HG03097 (cell line): ENCODE measurements at regions not wholly inside any gene's neighbourhood (a gene's known extent, or its start where the extent isn't known, plus 50 kb on each side); places are given as distances from the start of the nearest gene placed in this dataset.

Source experiments
- ATAC-seq: cut with Tn5 transposase; IDR thresholded peaks from one replicate; pipeline ENCODE4 v1.9.1; 2021; ENCODE audit not compliant: unreplicated experiment, low FRiP score

GRCh38 chr17:69716556-69716955 is 302.1 kb downstream of the MAP2K6 start:
- no peak for ATAC-seq

GRCh38 chr17:69717214-69717613 is 302.7 kb downstream of the MAP2K6 start:
- no peak for ATAC-seq

GRCh38 chr17:69717819-69718218 is 303.3 kb downstream of the MAP2K6 start:
- no peak for ATAC-seq

- no peak for ATAC-seq
These were observed 305.1 kb downstream of the MAP2K6 start for GRCh38 chr17:69719474-69720048.

GRCh38 chr17:69722518-69722917 is 308.0 kb downstream of the MAP2K6 start:
- ATAC-seq: no peak

- ATAC-seq: no peak
These were observed 308.8 kb downstream of the MAP2K6 start for GRCh38 chr17:69723316-69723715.

GRCh38 chr17:69723741-69724140 is 309.2 kb downstream of the MAP2K6 start:
- no peak for ATAC-seq

GRCh38 chr17:69724238-69724637 is 309.7 kb downstream of the MAP2K6 start:
- ATAC-seq: no peak

- no peak for ATAC-seq
These were observed 310.6 kb downstream of the MAP2K6 start for GRCh38 chr17:69725146-69725545.

GRCh38 chr17:69728816-69729215 is 314.3 kb downstream of the MAP2K6 start:
- ATAC-seq: no peak

GRCh38 chr17:69729944-69730343 is 315.4 kb downstream of the MAP2K6 start:
- no peak for ATAC-seq

GRCh38 chr17:69732272-69732918 is 317.9 kb downstream of the MAP2K6 start:
- no peak for ATAC-seq

- ATAC-seq: no peak
These were observed 318.9 kb downstream of the MAP2K6 start for GRCh38 chr17:69733171-69734012.

GRCh38 chr17:69734656-69735055 is 320.2 kb downstream of the MAP2K6 start:
- no peak for ATAC-seq

- ATAC-seq: no peak
These were observed 320.8 kb downstream of the MAP2K6 start for GRCh38 chr17:69735285-69735684.

GRCh38 chr17:69743091-69743490 is 328.6 kb downstream of the MAP2K6 start:
- no peak for ATAC-seq

GRCh38 chr17:69744512-69745070 is 330.1 kb downstream of the MAP2K6 start:
- ATAC-seq: no peak

- ATAC-seq: no peak
These were observed 325.1 kb upstream of the KCNJ16 start for GRCh38 chr17:69749911-69750310.

- ATAC-seq: no peak
These were observed 317.2 kb upstream of the KCNJ16 start for GRCh38 chr17:69757688-69758430.

GRCh38 chr17:69760562-69760961 is 314.5 kb upstream of the KCNJ16 start:
- no peak for ATAC-seq

GRCh38 chr17:69761011-69761410 is 314.0 kb upstream of the KCNJ16 start:
- no peak for ATAC-seq
